ENCODE measurements at regions not wholly inside any gene's neighbourhood (a gene's known extent, or its start where the extent isn't known, plus 50 kb on each side); places are given as distances from the start of the nearest gene placed in this dataset.

GRCh38 chr12:19005257-19005801 is 124.2 kb upstream of the PLEKHA5 start (continued):
- TF ChIP-seq EZH2 (IDR thresholded peaks at IDR 0.05; ENCODE audit: low read depth, low read length, severe bottlenecking) (no peak), CREB1 (IDR thresholded peaks at IDR 0.05) (no peak), EP300 (IDR thresholded peaks at IDR 0.05; ENCODE audit: borderline replicate concordance in 1 of 2, low read depth in 2 of 2, low read length in 2 of 2) (no peak), BRCA1 (IDR thresholded peaks at IDR 0.05; ENCODE audit: low read depth, low read length) (no peak), TCF12 (IDR thresholded peaks at IDR 0.05; ENCODE audit: low read depth, low read length) (no peak), SUZ12 (IDR thresholded peaks at IDR 0.05; ENCODE audit: low read length) (no peak), ATF3 (IDR thresholded peaks at IDR 0.05; ENCODE audit: insufficient read depth, low read depth, low read length) (no peak)

Measured in H1 (cell line).